HG03575 (cell line): ENCODE measurements at regions not wholly inside any gene's neighbourhood (a gene's known extent, or its start where the extent isn't known, plus 50 kb on each side); places are given as distances from the start of the nearest gene placed in this dataset.

Experiments used
- ATAC-seq: cut with Tn5 transposase; IDR thresholded peaks from one replicate; pipeline ENCODE4 v1.9.1; 2021; ENCODE audit not compliant: unreplicated experiment, insufficient number of reproducible peaks, low FRiP score; ENCODE audit errors: extremely low read depth

DNA sequence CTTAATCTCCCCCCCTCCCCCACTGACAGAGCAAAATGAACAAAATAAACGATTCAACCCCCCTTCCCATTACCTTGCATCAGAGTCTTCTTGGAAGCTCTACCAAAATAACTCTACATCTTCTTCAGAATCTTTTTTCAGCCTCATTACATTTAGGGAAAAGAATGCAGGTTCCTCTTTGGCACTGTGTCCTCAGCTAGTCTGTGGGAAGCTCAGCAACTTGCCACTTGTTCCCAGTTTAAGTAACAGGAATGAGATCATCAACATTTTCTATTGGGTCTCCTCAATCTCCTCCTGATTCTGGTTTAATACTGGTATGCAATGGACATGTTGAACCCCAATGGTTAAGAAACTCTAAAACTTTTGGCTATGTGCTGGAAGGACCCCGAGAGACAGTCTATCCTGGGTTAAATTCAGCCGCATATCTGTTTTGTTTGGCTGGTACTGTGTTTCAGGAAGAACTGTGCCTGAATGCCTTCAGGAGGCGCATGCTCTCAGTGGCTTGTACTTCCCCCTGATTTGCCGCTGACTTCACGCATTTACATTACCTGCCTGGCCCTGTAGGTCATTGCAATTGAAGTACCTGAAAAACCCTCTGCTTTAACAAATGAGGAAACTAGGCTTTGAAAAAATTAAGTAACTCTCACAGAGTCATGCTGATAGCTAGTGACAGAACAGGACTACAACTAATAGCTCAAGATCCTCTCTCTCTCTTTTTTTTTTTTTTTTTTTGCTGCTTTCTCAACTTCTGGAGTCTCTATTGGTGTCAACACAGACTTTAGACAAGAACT is 78.1 kb upstream of the HMHB1 start:
- ATAC-seq = no peak

DNA sequence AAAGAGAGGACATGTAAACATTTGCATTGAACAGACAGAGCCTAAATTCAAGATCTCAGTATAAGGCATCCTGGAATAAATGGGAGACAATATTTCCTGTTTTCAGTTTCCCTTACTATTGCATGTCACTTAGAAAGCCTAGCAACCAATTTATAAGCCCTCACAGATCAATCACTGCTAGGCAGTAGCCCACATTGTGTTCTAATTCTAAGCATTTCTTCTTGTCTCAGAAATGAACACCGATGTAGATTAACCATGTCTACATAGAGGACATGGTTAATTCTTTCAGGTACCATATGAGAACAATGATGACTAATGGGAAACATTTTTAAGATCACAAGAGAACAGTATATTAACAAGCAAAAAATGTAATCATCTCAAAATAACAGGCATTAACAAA is 79.6 kb upstream of the HMHB1 start:
- ATAC-seq = no peak

DNA sequence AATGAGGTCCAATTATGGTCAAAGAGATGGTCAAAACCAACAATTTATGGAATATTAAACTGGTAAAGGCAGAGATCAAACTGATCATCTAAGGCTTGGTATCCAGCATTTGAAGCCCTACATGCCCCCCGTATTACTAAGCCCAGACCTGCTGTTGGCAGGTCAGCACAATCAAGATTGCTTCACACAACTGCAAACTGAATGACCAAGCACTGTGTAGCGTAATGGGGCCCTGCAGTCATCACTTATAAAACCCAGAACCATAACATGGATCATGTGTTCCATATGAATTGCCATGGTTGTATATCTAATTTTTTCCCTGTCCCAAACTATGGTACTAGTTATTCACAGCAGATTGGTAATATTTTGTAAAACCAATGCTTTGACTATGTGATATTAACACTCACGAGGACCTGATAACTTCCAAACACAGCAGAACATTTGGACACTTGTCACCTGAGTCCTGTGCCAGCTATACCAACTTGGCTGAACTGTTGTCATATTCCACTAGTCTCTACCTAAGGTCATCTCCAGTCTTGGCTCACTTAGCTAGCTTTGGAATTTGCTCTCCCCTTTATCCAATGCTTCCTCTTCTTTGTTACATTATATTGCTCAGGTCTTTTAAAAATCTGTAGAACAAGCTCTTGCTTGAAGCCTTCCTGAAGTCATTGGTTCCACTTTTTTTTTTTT is 81.7 kb upstream of the HMHB1 start:
- ATAC-seq = no peak

DNA sequence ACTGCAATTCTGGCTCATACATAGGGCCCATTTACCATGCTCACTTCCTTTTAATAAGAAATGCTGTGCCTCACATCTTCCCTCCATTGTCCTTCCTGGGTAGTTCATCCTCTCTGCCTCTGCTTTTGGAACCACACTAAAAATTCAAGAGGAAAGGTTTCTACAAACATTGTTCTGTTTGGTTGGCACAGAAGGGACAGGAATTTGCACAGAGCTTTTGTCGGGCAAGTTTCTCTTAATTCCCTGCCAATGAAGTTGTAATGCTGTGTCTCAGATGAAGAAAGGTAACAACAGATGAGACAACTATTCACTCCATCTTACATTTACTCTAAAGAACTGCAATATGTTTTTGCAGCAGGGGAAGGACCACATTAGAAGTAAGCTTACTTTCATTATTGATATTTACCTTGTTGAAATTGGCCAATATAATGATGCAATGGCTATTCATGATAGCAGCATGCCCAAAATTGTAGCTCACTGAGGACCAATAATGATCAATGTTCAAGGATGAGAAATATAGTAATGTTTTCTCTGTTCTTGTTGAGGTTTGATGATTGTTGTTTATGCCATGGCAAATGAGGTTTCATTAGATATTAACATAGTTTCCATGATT is 82.5 kb upstream of the HMHB1 start:
- no peak for ATAC-seq

DNA sequence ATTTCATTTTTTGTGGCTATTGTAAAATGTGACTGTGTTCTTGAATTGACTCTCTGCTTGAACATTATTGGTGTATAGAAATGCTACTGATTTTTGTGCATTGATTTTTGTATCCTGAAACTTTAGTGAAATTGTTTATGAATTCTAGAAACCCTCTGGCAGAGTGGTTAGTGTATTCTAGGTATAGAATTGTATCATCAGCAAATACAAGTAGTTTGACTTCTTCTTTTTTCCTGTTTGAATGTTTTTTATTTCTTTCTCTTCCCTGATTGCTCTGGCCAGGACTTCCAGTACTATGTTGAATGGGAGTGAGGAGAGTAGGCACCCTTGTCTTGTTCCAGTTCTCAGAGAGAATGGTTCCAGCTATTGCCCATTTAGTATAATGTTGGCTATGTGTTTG is 88.8 kb upstream of the HMHB1 start:
- ATAC-seq = no peak

DNA sequence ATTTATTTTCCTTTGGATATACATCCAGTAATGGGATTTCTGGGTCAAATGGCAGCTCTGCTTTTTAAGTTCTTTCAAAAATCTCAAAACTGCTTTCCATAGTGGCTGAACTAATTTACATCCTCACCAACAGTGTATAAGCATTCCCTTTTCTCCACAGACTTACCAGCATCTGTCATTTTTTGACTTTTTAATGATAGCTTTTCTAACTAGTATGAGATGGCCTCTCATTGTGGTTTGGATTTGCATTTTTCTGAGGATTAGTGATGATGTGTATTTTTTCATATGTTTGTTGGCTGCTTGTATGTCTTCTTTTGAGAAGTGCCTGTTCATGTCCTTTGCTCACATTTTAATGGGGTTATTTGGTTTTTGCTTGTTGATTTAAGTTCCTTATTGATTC is 90.0 kb upstream of the HMHB1 start:
- no peak for ATAC-seq

DNA sequence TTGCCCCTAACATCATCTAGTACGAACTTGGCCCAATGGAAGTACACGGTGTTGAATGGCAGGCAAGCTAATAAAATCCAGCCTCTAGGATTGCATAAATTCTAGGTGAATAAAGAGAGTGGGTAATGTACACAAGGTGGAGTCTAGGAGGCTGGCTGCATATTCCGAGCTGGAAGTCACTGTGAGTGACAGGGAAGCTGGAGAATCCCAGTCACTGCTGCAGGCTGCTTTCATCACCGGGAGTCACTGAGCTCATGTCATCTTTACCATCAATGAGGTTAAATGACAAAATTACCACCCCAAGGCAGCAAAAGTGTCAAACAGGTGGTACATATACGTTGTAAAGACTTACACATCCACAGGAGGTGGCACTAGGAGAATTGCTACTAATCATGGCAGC is 91.3 kb upstream of the HMHB1 start:
- no peak for ATAC-seq

DNA sequence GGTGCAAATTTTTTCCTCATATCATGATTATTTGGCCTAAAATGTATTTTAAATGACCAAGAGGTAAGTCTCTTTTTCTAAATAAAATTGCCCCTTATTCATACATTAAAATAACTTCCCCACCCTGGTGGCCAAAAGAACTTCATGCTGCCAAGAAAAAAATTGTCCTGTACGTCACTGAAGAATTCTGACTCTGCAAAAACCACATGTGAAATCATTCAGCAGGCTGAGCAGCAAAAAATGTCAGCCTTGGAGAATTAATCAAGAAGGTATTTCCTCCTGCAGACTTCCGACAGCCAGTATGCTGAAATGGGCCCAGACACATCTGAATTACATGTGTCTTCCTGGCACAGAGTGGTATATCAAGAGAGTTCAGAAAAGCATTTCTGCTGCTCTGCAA is 94.6 kb upstream of the HMHB1 start:
- no peak for ATAC-seq

DNA sequence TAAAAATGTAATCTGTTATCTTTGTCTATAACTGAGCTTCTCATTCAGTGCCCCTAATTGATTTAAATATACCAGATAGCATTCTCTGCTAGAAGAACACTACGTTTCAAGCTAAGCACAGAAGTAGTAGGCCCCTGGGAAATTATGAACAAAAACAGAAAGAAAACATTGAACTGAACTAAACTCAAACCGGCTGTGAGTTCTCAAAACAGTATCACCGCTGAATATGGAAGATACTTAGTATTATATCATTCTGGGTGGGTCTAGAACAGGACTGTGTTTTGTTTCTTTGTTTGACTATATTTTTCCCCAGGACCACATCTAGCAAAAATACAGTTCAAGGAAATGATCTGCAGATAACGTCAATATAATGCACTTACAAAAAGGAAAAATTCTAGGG is 95.1 kb upstream of the HMHB1 start:
- ATAC-seq = no peak

DNA sequence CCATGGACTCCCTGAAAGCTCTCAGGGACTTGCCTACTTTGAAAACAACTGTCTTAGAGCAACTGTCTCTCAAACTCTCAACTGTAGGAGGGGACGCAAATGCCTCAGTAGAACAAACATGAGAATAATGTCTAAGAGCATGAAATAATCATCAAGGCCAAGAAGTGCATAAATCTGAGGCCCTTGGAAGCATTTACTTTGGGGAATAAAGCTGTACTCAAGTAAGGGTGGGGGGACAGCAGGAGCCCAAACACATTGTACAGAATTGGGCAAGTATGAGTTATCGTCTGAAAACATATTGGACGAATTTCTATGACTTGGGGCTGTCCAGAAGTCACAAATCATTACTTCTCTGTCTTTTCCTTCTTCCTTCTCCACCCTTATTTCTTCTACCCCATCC is 96.3 kb upstream of the HMHB1 start:
- ATAC-seq = no peak

DNA sequence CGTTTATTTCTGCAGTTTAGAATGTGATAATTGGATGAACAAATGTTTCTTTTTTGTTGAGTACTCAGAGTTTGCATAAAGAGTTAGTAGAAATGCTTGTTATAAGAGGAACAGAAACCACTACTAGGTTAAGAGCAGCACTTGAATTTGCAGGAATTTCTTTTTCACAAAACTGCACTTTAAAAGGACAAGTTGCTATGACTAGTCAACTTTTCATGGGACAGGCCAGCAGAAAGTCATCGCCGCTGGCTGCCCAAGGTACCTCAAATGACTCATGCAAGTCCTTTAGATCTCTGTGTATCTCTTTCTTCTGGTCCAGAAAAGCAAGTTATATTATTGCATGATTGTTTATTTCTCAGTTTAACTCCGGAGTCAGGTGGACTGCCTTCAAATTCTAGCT is 97.3 kb upstream of the HMHB1 start:
- no peak for ATAC-seq

DNA sequence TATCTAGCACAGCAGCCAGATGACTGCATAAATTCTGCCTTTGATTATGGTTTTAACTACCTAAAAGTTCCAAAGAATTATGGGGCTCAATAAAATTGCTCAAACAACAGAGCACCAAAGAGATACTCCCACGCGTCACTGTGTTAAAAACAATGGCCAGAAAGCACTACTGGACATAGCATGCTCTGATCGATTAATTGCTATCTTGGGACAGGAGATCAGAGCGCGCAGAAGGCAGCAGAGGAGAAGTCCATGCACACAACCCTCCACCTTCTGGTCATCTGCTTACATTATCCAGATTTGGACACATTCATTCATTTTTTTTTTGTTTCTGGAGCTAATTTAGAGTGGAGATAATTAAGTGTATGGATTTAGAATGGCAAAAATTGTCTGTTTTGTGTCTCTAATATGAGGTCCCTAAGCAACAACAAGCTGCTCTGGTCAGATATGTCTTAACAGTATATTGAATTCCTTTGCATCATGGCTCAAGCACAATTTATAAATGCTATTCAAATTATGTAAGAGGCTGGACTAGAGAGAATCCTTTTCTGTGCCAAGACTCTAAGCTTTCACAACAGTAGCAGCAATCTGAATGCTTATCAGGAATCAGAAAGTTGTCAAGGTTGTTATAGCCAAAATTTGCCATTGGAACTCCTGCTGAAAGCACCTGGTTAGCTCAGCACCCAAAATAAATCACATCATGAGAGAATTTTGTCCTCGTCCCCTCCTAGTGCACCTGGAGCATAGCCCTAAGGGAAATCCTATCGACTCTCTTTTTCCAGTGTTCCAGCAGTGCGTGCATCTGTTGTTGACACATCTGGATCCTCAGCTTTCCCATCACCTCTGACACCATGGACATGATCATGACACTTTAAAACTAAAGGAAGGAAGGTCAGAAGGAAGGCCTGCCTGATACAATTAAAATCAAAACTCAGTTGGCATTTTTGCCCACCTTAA is 98.6 kb upstream of the HMHB1 start:
- no peak for ATAC-seq

DNA sequence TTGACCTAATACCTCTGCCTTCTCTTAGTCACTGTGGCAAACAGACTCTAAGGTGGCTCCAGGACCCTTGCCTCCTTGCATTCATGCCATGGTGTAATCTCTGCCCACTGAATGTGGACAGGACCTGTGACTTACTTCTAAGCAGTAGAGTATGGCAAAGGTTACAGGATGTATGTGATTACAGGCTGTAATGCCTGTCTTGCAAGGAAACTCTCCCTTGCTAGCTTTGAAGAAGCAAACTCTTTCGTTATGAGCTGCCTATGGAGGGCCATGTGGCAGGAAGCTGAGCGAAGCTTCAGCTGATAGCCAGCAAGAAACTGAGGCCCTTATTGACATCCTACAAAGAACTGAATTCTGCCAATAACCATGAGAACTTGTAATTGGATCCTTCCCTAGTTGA is 103.3 kb upstream of the HMHB1 start:
- ATAC-seq = no peak

DNA sequence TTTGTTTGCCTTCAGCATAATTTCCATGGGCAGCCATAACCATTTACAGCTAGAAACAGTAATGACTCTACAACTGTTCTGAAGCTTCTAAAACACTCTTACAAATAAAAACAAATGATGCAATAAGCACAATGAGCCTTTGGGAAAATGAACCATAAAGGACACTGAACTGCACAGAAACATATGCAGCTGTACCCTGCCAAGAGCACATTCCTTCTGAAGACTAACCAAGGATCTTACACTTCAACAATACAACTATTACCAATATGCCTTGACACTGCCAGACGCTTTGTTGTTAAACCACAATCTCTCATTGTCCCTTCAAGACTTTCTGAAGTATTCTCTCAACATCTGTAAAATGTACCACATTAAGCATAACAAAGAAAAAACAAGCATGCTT is 104.2 kb upstream of the HMHB1 start:
- no peak for ATAC-seq

DNA sequence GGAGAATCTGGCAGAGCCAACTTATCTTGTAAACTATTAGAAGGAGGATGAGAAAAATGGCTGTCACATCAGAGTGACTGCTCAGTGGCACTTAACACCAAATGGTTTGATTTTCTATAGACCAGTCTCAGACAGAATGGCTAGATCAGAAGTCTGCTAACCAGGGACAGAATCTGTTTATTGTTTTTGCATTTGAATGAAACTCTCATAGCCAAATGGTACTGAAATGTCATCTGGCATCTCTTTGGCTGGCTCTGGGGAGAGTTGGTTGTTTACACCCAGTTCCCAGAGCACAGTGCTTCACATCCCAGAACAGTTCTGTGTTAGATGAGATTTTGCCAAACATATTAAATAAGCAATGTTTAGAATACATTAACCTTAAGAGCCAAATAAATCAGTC is 106.6 kb upstream of the HMHB1 start:
- ATAC-seq = no peak

DNA sequence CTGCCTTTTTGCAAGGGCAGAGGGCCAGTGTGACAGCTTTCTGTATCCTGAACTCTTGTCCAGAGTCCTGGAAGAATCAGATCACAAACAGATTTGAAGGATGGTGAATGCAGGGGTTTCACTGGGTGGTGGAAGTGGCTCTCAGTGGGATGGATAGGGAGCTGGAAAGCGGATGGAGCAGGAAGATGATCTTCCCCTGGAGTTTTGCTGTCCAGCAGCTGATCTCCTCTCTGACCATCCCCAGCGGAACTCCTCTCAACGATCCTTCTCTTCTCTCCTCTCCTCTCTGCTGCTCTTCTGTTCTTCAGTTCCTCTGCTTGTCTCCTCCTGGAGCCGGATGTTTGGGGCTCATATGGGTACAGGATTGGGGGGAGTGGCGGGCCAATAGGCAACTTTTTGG is 108.3 kb upstream of the HMHB1 start:
- ATAC-seq = no peak

DNA sequence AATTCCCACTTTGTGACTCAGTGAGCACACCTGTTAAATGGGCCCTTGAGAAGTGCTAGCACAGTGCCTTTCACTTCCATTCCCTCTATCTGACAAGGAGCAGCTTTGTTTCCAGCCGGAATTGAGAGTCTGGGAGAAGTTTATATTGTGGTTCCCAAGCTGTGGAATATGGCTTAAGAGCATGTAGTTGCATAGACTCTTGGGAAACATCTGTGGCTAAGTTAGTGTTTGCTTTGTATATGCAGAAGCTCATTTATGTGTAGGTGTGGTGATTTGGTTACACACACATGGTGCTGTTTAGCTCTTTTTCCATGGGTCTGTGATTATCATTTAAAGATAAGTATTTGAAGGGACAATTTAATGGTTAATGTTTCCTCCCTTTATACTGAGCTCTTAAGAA is 110.5 kb upstream of the HMHB1 start:
- no peak for ATAC-seq

DNA sequence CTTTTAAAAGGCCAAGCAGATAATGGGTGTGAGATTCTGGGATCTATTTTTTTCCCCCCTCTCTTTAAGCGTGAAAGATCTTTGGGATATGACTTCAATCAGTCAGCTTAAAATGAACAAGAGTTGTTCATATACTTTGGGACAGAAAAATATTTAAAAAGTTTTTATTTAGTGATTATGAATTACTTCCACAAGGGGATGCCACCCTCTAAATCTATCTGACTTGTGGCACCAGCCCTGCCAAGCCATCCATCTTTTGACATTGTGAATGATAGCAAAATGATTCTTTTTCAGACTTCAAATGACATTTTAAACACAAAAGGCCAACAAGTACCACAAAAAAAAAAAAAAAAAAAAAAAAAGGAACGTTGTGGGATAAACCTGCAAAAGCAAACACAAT is 111.0 kb upstream of the HMHB1 start:
- ATAC-seq = no peak

DNA sequence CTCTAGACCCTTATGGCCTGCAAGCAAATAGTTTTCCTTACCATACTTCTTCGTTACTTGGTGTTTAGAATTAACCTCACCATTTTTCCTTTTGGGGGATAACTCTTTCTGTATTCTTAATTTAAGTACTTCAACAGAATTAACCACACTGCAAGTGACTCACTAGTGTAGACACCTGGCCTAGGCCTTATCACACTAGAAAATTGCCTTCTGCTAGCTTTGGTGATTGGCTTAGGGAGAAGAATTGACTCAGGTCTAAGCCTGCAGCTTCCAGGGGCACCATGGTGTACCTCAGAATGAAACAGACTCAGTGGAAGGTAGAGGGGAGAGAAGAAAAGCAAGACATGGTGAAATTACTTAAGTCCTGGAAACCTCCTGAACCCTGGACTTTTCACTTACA is 112.8 kb upstream of the HMHB1 start:
- ATAC-seq = no peak
